A549 (cell line): ENCODE measurements at regions not wholly inside any gene's neighbourhood (a gene's known extent, or its start where the extent isn't known, plus 50 kb on each side); places are given as distances from the start of the nearest gene placed in this dataset.

Experiments
- E2F6 ChIP-seq: IDR thresholded peaks from 2 replicates; pipeline ENCODE4 v1.6.1; 2012; ENCODE audit warnings: low read depth, borderline replicate concordance
- EP300 ChIP-seq, 2 experiments: fragments of >200 bp; sonication (Bioruptor Twin); formaldehyde crosslinking; IDR thresholded peaks; 2 replicates in 1 of 2; 3 replicates in 1 of 2; pipeline ENCODE4 v1.6.1; 2016 to 2017
- HOXA7 ChIP-seq: fragments of 250-450 bp; sonication (Bioruptor Pico); IDR thresholded peaks from 2 replicates; pipeline ENCODE4 v1.5.0; 2020; ENCODE audit warnings: mild to moderate bottlenecking, moderate library complexity
- RCOR1 ChIP-seq: fragments of 150-350 bp; IDR thresholded peaks from 2 replicates; pipeline ENCODE4 v1.6.1; 2014; ENCODE audit warnings: antibody characterized with exemption, low read length, low read depth
- SREBF2 ChIP-seq: fragments of 450-650 bp; IDR thresholded peaks from 2 replicates; pipeline ENCODE4 v1.6.1; 2014; ENCODE audit warnings: mild to moderate bottlenecking, moderate library complexity
- TP53 ChIP-seq: fragments of 250-450 bp; sonication (Bioruptor Pico); IDR thresholded peaks from 2 replicates; pipeline ENCODE4 v1.5.0; 2021; ENCODE audit warnings: mild to moderate bottlenecking, moderate library complexity
- TF ChIP-seq, protein P1 (sequence below): fragments of >200 bp; sonication (Bioruptor Twin); formaldehyde crosslinking; IDR thresholded peaks from 3 replicates; pipeline ENCODE4 v1.5.1; 2016
- TF ChIP-seq, protein P2 (sequence below): fragments of 450-650 bp; IDR thresholded peaks from 2 replicates; pipeline ENCODE4 v1.6.1; 2014; ENCODE audit warnings: antibody characterized with exemption

GRCh38 chr5:103883143-103883542, 320.6 kb upstream of the NUDT12 start:
- TF ChIP-seq, protein P1, sequence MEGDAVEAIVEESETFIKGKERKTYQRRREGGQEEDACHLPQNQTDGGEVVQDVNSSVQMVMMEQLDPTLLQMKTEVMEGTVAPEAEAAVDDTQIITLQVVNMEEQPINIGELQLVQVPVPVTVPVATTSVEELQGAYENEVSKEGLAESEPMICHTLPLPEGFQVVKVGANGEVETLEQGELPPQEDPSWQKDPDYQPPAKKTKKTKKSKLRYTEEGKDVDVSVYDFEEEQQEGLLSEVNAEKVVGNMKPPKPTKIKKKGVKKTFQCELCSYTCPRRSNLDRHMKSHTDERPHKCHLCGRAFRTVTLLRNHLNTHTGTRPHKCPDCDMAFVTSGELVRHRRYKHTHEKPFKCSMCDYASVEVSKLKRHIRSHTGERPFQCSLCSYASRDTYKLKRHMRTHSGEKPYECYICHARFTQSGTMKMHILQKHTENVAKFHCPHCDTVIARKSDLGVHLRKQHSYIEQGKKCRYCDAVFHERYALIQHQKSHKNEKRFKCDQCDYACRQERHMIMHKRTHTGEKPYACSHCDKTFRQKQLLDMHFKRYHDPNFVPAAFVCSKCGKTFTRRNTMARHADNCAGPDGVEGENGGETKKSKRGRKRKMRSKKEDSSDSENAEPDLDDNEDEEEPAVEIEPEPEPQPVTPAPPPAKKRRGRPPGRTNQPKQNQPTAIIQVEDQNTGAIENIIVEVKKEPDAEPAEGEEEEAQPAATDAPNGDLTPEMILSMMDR: no peak
- TF ChIP-seq RCOR1 (no peak), EP300 (IDR thresholded peaks at IDR 0.05) (no peak), E2F6 (no peak), TP53 (no peak), SREBF2 (no peak), HOXA7 (CRISPR knock-in tag) (no peak)
- TF ChIP-seq, protein P2, sequence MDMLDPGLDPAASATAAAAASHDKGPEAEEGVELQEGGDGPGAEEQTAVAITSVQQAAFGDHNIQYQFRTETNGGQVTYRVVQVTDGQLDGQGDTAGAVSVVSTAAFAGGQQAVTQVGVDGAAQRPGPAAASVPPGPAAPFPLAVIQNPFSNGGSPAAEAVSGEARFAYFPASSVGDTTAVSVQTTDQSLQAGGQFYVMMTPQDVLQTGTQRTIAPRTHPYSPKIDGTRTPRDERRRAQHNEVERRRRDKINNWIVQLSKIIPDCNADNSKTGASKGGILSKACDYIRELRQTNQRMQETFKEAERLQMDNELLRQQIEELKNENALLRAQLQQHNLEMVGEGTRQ: no peak
